ENCODE measurements at regions not wholly inside any gene's neighbourhood (a gene's known extent, or its start where the extent isn't known, plus 50 kb on each side); places are given as distances from the start of the nearest gene placed in this dataset.

DNA sequence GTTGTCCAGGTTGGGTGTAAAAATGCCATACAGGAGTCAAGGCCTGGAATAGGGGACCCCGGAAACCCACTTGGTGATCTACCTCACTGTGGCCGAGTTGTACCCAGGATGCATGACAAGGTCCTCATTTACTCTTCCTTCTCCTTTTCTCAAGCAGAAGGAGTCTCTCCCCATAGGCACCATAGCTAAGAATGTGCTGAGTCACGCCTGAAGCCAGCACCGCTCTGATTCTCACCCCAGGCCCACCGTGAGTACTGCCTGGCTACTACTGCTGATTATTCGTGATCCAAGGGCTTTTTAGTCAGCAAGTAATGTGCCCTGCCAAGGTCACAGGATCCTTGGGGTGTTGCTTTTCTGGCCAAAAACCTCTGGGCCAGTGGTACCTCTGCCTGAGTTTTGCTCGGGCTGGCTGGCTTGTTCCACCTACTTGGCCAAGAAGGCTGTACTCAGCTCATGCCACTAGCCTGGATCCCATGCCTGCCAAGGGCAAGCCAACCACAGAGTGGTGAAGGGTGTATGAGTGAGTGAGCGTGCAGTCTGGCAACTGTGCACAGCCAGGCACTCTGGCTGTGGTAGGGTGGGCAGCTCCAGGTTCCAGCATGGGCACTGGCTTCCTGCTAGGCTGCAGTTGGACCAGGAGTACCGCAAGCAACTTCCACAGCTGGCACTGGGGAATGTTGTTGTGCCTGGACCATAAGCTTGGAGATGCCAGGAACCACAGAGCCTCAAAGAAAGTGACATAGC lies 650.1 kb upstream of the VRK2 start:
- TF ChIP-seq POLR2A (IDR thresholded peaks at IDR 0.05) (no peak), EP300 (IDR thresholded peaks at IDR 0.05) (no peak)
- TF ChIP-seq, protein P1, sequence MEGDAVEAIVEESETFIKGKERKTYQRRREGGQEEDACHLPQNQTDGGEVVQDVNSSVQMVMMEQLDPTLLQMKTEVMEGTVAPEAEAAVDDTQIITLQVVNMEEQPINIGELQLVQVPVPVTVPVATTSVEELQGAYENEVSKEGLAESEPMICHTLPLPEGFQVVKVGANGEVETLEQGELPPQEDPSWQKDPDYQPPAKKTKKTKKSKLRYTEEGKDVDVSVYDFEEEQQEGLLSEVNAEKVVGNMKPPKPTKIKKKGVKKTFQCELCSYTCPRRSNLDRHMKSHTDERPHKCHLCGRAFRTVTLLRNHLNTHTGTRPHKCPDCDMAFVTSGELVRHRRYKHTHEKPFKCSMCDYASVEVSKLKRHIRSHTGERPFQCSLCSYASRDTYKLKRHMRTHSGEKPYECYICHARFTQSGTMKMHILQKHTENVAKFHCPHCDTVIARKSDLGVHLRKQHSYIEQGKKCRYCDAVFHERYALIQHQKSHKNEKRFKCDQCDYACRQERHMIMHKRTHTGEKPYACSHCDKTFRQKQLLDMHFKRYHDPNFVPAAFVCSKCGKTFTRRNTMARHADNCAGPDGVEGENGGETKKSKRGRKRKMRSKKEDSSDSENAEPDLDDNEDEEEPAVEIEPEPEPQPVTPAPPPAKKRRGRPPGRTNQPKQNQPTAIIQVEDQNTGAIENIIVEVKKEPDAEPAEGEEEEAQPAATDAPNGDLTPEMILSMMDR (IDR thresholded peaks at IDR 0.05), result no peak
